Nephron (organoid): ENCODE measurements at regions not wholly inside any gene's neighbourhood (a gene's known extent, or its start where the extent isn't known, plus 50 kb on each side); places are given as distances from the start of the nearest gene placed in this dataset.
A peak's percentile ranks its signal among the peaks of the same experiment; 100 is the strongest.
"Not testable (repeated sequence)": the region's sequence is repeated elsewhere in the genome, so short reads cannot be mapped to it uniquely, and the experiment has no call there.

ENCODE experiments used
- H3K27ac Mint-ChIP-seq, 3 experiments: 2 replicates each; pipeline ENCODE4 v1.8.0; 2020; ENCODE audit warnings: mixed read lengths in 3 of 3, mild to moderate bottlenecking in 2 of 3, moderate library complexity in 1 of 3
- H3K27me3 Mint-ChIP-seq: 2 replicates; pipeline ENCODE4 v1.8.0; 2021; ENCODE audit warnings: low read depth, mild to moderate bottlenecking, moderate library complexity, mixed read lengths
- H3K36me3 Mint-ChIP-seq: 2 replicates; pipeline ENCODE4 v1.8.0; 2020; ENCODE audit warnings: low read depth, mixed read lengths
- H3K4me1 Mint-ChIP-seq: 2 replicates; pipeline ENCODE4 v1.8.0; 2020; ENCODE audit warnings: mixed read lengths
- H3K4me3 Mint-ChIP-seq, 3 experiments: 2 replicates each; pipeline ENCODE4 v1.8.0; 2020; ENCODE audit warnings: mild to moderate bottlenecking in 3 of 3, mixed read lengths in 3 of 3, moderate library complexity in 2 of 3
- H3K9me3 Mint-ChIP-seq: 2 replicates; pipeline ENCODE4 v1.8.0; 2020; ENCODE audit warnings: mixed read lengths
- TF ChIP-seq, protein P1 (sequence below), 3 experiments: fragments of 200-600 bp; sonication (generic); IDR thresholded peaks; one replicate each; pipeline ENCODE4 v1.5.0; 2021; ENCODE audit warnings: antibody characterized with exemption in 3 of 3; ENCODE audit not compliant: unreplicated experiment in 3 of 3

DNA sequence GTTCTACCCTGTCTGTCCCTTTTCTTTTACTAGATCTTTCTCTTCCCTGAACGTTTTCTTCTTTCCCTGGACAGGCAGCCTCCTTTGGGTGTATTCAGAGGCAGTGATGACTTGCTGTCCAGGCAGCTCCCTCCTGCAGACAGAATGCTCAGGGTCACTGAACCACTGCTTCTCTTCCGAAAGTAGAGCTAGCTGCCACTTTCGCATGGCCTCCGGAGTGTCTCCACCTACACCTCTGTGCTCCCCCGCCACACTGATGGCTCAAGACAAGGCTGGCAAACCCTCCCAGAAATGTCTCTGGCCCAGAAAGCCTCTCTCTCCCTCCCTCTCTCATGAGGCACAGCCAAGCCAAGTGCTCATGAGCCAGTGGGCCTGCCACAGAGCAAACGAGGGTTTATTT, 207.8 kb downstream of the CDRT15L2 start:
- H3K9me3 Mint-ChIP-seq: no peaks in the 10 kb centered on the region
- no peaks in the 10 kb centered on the region for H3K27me3 Mint-ChIP-seq
- H3K36me3 Mint-ChIP-seq: no peaks in the 10 kb centered on the region
- no peak overlapping the region for H3K4me3 Mint-ChIP-seq
- H3K27ac Mint-ChIP-seq: no peak overlapping the region
- TF ChIP-seq, protein P1, sequence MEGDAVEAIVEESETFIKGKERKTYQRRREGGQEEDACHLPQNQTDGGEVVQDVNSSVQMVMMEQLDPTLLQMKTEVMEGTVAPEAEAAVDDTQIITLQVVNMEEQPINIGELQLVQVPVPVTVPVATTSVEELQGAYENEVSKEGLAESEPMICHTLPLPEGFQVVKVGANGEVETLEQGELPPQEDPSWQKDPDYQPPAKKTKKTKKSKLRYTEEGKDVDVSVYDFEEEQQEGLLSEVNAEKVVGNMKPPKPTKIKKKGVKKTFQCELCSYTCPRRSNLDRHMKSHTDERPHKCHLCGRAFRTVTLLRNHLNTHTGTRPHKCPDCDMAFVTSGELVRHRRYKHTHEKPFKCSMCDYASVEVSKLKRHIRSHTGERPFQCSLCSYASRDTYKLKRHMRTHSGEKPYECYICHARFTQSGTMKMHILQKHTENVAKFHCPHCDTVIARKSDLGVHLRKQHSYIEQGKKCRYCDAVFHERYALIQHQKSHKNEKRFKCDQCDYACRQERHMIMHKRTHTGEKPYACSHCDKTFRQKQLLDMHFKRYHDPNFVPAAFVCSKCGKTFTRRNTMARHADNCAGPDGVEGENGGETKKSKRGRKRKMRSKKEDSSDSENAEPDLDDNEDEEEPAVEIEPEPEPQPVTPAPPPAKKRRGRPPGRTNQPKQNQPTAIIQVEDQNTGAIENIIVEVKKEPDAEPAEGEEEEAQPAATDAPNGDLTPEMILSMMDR (IDR thresholded peaks at IDR 0.05; ENCODE audit: unreplicated experiment in 3 of 3): no peak
- H3K4me1 Mint-ChIP-seq: no peaks in the 10 kb centered on the region

DNA sequence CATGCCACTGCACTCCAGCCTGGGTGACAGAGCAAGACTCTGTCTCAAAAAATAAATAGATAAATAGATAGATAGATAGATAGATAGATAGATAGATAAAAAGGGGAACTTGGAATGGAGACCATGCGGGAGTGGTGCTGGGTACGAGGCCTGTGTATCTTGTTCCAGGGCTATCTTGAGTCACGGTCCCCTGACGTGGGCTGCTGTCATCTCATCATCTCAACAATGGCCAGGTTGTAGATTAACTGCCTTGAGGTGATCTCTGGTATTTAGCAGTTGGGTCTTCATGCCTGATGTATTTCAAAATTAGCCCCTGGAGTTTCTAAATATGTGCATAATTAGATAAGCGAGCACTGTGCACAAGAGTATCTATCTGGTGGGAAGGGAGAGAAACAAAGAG, 212.1 kb downstream of the CDRT15L2 start:
- no peaks in the 10 kb centered on the region for H3K27me3 Mint-ChIP-seq
- TF ChIP-seq, protein P1 (IDR thresholded peaks at IDR 0.05; ENCODE audit: unreplicated experiment in 3 of 3): no peak
- H3K4me1 Mint-ChIP-seq: no peaks in the 10 kb centered on the region
- no peaks in the 10 kb centered on the region for H3K36me3 Mint-ChIP-seq
- no peak overlapping the region for H3K27ac Mint-ChIP-seq
- H3K9me3 Mint-ChIP-seq: no peaks in the 10 kb centered on the region
- no peak overlapping the region for H3K4me3 Mint-ChIP-seq

- TF ChIP-seq, protein P1 (IDR thresholded peaks at IDR 0.05; ENCODE audit: unreplicated experiment in 3 of 3): peak in 1 of 3 experiments; percentile 11
- not testable (repeated sequence) for H3K4me1 Mint-ChIP-seq, H3K4me3 Mint-ChIP-seq, H3K27ac Mint-ChIP-seq, H3K36me3 Mint-ChIP-seq, H3K27me3 Mint-ChIP-seq, H3K9me3 Mint-ChIP-seq
Measured at GRCh38 chr17:20794532-20794931, 215.0 kb downstream of the CDRT15L2 start.

DNA sequence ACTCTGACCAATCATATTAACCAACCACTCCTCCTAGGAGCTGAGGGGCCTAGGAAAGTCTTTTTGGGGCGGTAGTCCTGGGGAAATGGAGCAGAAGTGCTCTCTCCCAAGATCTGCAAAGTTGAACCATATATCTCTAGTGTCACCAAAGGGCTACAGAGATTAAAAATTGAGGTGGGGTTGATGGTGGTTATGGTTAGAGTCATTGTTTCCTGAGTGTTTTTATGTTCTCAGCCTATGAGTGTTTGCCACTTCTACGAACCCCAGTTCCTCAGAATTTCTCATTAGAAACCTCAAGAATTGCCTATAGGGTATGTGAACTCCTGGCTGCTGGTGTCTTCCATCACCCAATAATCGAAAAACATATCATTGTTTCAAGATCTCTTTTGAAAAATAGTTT, 217.8 kb downstream of the CDRT15L2 start:
- Mint-ChIP-seq H3K4me1 (no peaks in the 10 kb centered on the region), H3K9me3 (no peaks in the 10 kb centered on the region), H3K4me3 (no peak overlapping the region)

DNA sequence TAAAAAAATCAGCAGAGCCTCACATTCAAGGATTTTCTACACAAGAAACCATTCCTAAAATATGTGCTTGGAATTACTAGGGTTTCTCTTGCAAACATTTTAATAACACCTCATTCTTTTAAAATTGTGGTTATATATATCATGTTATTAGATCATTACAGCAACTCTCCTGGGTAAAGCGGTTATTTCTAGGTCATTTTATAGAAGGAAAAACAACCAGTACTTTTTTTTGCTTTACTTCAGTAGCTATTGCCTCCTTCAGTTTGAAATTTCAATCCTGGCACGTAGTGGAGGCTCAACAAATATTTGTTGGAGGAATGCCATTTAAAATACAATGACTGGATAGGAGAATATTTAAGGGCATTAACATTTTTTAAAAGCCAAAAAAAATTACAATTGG, 220.6 kb downstream of the CDRT15L2 start:
- TF ChIP-seq, protein P1 (IDR thresholded peaks at IDR 0.05; ENCODE audit: unreplicated experiment in 3 of 3): no peak
- Mint-ChIP-seq H3K4me1 (no peaks in the 10 kb centered on the region), H3K27me3 (peaks cover 6% of the 10 kb centered on the region), H3K36me3 (no peaks in the 10 kb centered on the region), H3K27ac (no peak overlapping the region), H3K4me3 (no peak overlapping the region), H3K9me3 (no peaks in the 10 kb centered on the region)

More for the DNA sequence above, 217.8 kb downstream of the CDRT15L2 start:
- TF ChIP-seq, protein P1 (IDR thresholded peaks at IDR 0.05; ENCODE audit: unreplicated experiment in 3 of 3): no peak
- Mint-ChIP-seq H3K36me3 (no peaks in the 10 kb centered on the region), H3K27me3 (peaks cover 6% of the 10 kb centered on the region), H3K27ac (no peak overlapping the region)

- Mint-ChIP-seq H3K9me3 (no peaks in the 10 kb centered on the region), H3K27me3 (no peaks in the 10 kb centered on the region), H3K4me3 (no peak overlapping the region), H3K27ac (no peak overlapping the region), H3K36me3 (no peaks in the 10 kb centered on the region), H3K4me1 (no peaks in the 10 kb centered on the region)
- TF ChIP-seq, protein P1 (IDR thresholded peaks at IDR 0.05; ENCODE audit: unreplicated experiment in 3 of 3): no peak
Measured at GRCh38 chr17:20805751-20806150, 226.2 kb downstream of the CDRT15L2 start.

DNA sequence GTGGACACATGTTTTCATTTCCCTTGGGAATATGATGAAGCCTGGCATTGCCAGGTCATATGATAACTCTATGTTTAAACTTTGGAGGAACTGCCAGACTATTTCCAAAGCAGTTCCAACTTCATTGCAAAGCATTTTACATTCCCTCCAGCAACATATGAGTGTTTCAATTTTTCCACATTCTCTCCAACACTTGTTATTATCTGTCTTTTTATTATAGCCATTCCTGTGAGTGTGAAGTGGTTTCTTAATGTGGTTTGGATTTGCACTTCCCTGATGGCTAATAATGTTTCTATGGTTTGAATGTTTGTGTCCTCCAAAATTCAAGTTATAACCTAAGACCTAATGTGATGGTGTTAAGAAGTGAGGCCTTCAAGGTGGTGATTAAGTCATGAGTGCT, 228.0 kb downstream of the CDRT15L2 start:
- not testable (repeated sequence) for H3K27ac Mint-ChIP-seq, H3K36me3 Mint-ChIP-seq, H3K4me1 Mint-ChIP-seq, H3K27me3 Mint-ChIP-seq, H3K4me3 Mint-ChIP-seq, H3K9me3 Mint-ChIP-seq

- not testable (repeated sequence) for H3K4me1 Mint-ChIP-seq, H3K9me3 Mint-ChIP-seq, H3K27ac Mint-ChIP-seq, H3K36me3 Mint-ChIP-seq, H3K4me3 Mint-ChIP-seq, H3K27me3 Mint-ChIP-seq
Measured at GRCh38 chr17:20815410-20815809, 227.4 kb downstream of the USP22 start.
